Adrenal gland (tissue), 5 donors: ENCODE measurements at regions not wholly inside any gene's neighbourhood (a gene's known extent, or its start where the extent isn't known, plus 50 kb on each side); places are given as distances from the start of the nearest gene placed in this dataset.

Source experiments
- POLR2A ChIP-seq, 2 donors: fragments of 450-650 bp; IDR thresholded peaks; one replicate each; pipeline ENCODE4 v1.6.1; 2017; ENCODE audit warnings: antibody characterized with exemption in 2 of 2, mild to moderate bottlenecking in 2 of 2, moderate library complexity in 1 of 2
- TF ChIP-seq, protein P1 (sequence below), 6 experiments: fragments of 450-650 bp in 4 of 6; fragments of 200-600 bp in 2 of 6; sonication (generic) in 1 of 6; IDR thresholded peaks; 1 replicate in 5 of 6; 2 replicates in 1 of 6; pipeline versions ENCODE4 v1.5.1 to v1.8.0; 2016 to 2021; ENCODE audit warnings: antibody characterized with exemption in 6 of 6, mild to moderate bottlenecking in 2 of 6, moderate library complexity in 1 of 6
- donor health status: DM: no; HTN: no; CAD: no.

DNA sequence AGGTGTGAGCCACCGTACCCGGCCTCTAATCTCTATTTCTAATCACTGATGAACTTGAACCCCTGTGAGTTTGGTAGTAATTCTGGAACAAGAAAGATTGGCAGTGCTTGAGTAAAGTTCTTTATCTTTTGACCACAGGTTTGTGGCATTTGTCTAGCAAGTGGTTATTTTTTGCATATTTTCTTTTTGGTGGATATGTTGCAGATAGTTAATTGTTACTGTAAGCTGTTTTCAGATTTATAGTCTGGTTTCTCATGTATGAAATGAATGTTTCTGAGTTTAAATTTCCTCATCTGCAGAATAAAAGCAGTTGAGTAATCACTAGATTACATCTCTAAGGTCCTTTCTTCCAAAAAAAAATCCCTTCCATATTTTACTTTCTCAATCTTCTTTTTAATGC, 105.2 kb downstream of the GASK1B start:
- TF ChIP-seq, protein P1, sequence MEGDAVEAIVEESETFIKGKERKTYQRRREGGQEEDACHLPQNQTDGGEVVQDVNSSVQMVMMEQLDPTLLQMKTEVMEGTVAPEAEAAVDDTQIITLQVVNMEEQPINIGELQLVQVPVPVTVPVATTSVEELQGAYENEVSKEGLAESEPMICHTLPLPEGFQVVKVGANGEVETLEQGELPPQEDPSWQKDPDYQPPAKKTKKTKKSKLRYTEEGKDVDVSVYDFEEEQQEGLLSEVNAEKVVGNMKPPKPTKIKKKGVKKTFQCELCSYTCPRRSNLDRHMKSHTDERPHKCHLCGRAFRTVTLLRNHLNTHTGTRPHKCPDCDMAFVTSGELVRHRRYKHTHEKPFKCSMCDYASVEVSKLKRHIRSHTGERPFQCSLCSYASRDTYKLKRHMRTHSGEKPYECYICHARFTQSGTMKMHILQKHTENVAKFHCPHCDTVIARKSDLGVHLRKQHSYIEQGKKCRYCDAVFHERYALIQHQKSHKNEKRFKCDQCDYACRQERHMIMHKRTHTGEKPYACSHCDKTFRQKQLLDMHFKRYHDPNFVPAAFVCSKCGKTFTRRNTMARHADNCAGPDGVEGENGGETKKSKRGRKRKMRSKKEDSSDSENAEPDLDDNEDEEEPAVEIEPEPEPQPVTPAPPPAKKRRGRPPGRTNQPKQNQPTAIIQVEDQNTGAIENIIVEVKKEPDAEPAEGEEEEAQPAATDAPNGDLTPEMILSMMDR (IDR thresholded peaks at IDR 0.05), result no peak
- no peak for TF ChIP-seq POLR2A (IDR thresholded peaks at IDR 0.05)
